Transverse colon (tissue), 4 donors: ENCODE measurements at regions not wholly inside any gene's neighbourhood (a gene's known extent, or its start where the extent isn't known, plus 50 kb on each side); places are given as distances from the start of the nearest gene placed in this dataset.

Experiments
- EP300 ChIP-seq: sonication (generic); formaldehyde crosslinking; IDR thresholded peaks from one replicate; pipeline ENCODE4 v1.6.1; 2017; ENCODE audit warnings: antibody characterized with exemption, low read depth
- POLR2A ChIP-seq: fragments of 450-650 bp; IDR thresholded peaks from one replicate; pipeline ENCODE4 v1.6.1; 2016; ENCODE audit warnings: antibody characterized with exemption, mild to moderate bottlenecking, moderate library complexity
- POLR2AphosphoS5 ChIP-seq, 3 donors: sonication (generic); formaldehyde crosslinking; IDR thresholded peaks; one replicate each; pipeline ENCODE4 v1.6.1; 2016; ENCODE audit warnings: antibody characterized with exemption in 3 of 3
- TF ChIP-seq, protein P1 (sequence below), 5 experiments: fragments of 200-600 bp in 3 of 5; fragments of 450-650 bp in 2 of 5; sonication (generic) in 3 of 5; IDR thresholded peaks; 1 replicate in 2 of 5; 2 replicates in 3 of 5; pipeline ENCODE4 v1.5.1; 2016 to 2017; ENCODE audit warnings: antibody characterized with exemption in 5 of 5, inconsistent platforms in 3 of 5, mild to moderate bottlenecking in 2 of 5, moderate library complexity in 1 of 5

DNA sequence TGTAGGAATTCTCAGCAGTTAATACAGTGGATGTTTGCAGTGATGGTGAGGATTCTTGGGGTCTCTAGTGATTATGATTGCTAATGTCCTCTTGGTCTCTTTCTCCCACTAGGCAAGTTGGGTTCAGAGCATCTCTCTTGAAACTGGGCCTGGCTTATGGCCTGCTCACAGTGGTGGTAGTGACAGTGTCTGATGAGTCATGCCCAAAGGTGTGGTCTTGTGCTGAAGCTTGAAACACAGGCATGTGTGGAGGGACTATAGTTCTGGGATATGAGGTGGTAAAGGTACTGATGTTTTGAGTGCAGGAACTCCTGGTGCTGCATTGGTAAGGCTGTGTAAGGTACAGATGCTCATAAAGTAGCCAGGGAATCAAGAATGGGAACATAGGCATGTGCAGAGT is 231.1 kb downstream of the FAM170A start:
- TF ChIP-seq POLR2AphosphoS5 (IDR thresholded peaks at IDR 0.05) (no peak), POLR2A (no peak), EP300 (no peak)
- TF ChIP-seq, protein P1, sequence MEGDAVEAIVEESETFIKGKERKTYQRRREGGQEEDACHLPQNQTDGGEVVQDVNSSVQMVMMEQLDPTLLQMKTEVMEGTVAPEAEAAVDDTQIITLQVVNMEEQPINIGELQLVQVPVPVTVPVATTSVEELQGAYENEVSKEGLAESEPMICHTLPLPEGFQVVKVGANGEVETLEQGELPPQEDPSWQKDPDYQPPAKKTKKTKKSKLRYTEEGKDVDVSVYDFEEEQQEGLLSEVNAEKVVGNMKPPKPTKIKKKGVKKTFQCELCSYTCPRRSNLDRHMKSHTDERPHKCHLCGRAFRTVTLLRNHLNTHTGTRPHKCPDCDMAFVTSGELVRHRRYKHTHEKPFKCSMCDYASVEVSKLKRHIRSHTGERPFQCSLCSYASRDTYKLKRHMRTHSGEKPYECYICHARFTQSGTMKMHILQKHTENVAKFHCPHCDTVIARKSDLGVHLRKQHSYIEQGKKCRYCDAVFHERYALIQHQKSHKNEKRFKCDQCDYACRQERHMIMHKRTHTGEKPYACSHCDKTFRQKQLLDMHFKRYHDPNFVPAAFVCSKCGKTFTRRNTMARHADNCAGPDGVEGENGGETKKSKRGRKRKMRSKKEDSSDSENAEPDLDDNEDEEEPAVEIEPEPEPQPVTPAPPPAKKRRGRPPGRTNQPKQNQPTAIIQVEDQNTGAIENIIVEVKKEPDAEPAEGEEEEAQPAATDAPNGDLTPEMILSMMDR (IDR thresholded peaks at IDR 0.05): no peak
